Neural progenitor cell (in vitro differentiated cells): ENCODE measurements at regions not wholly inside any gene's neighbourhood (a gene's known extent, or its start where the extent isn't known, plus 50 kb on each side); places are given as distances from the start of the nearest gene placed in this dataset.
A peak's percentile ranks its signal among the peaks of the same experiment; 100 is the strongest.

Experiments
- DNase-seq: peaks from one replicate; pipeline ENCODE4 v3.0.0-alpha.2; 2016; ENCODE audit warnings: low spot score
- H2AFZ ChIP-seq: fragments of 200-600 bp; sonication (generic); replicated peaks from 2 replicates; pipeline ENCODE4 v1.6.1; 2016; ENCODE audit warnings: antibody characterized with exemption
- H3F3A ChIP-seq: fragments of 200-600 bp; sonication (generic); 2 replicates; pipeline ENCODE4 v1.6.1; 2016; ENCODE audit warnings: antibody characterized with exemption, low read depth
- H3K27ac ChIP-seq: fragments of 200-600 bp; sonication (generic); 2 replicates; pipeline ENCODE4 v1.5.1; 2016; ENCODE audit warnings: mild to moderate bottlenecking
- H3K27me3 ChIP-seq: fragments of 200-600 bp; sonication (generic); 2 replicates; pipeline ENCODE4 v1.6.1; 2016; ENCODE audit warnings: mild to moderate bottlenecking, moderate library complexity
- H3K36me3 ChIP-seq: fragments of 200-600 bp; sonication (generic); 2 replicates; pipeline ENCODE4 v1.5.1; 2016
- H3K4me1 ChIP-seq: fragments of 200-600 bp; sonication (generic); 2 replicates; pipeline ENCODE4 v1.6.1; 2016; ENCODE audit warnings: mixed run types
- H3K4me2 ChIP-seq: fragments of 200-600 bp; sonication (generic); 2 replicates; pipeline ENCODE4 v1.6.1; 2016
- H3K4me3 ChIP-seq: fragments of 200-600 bp; sonication (generic); 2 replicates; pipeline ENCODE4 v1.5.1; 2016
- H3K79me2 ChIP-seq: fragments of 200-600 bp; sonication (generic); 2 replicates; pipeline ENCODE4 v1.6.1; 2016; ENCODE audit warnings: low read depth
- H3K9ac ChIP-seq: fragments of 200-600 bp; sonication (generic); 2 replicates; pipeline ENCODE4 v1.6.1; 2016
- H3K9me3 ChIP-seq: fragments of 200-600 bp; sonication (generic); 2 replicates; pipeline ENCODE4 v1.5.1; 2016; ENCODE audit warnings: low read depth
- H4K20me1 ChIP-seq: fragments of 200-600 bp; sonication (generic); 2 replicates; pipeline ENCODE4 v1.6.1; 2016; ENCODE audit warnings: low read depth
- H3K27ac Mint-ChIP-seq: 3 replicates; pipeline ENCODE4 v1.8.0; 2021; ENCODE audit warnings: mixed read lengths
- H3K27me3 Mint-ChIP-seq: 2 replicates; pipeline ENCODE4 v1.8.0; 2022; ENCODE audit warnings: low read depth, mild to moderate bottlenecking, inconsistent platforms, moderate library complexity, mixed read lengths; ENCODE audit not compliant: insufficient read depth
- H3K36me3 Mint-ChIP-seq: 3 replicates; pipeline ENCODE4 v1.8.0; 2021; ENCODE audit warnings: mixed read lengths
- H3K4me1 Mint-ChIP-seq: 3 replicates; pipeline ENCODE4 v1.8.0; 2021; ENCODE audit warnings: mixed read lengths
- H3K4me3 Mint-ChIP-seq: 3 replicates; pipeline ENCODE4 v1.8.0; 2021; ENCODE audit warnings: mild to moderate bottlenecking, moderate library complexity, mixed read lengths
- H3K9me3 Mint-ChIP-seq: 3 replicates; pipeline ENCODE4 v1.8.0; 2020; ENCODE audit warnings: mixed read lengths
- CTCF ChIP-seq: fragments of 200-600 bp; sonication (generic); IDR thresholded peaks from 2 replicates; pipeline ENCODE4 v1.5.1; 2017; ENCODE audit warnings: antibody characterized with exemption, mild to moderate bottlenecking
- EZH2 ChIP-seq: fragments of 200-600 bp; sonication (generic); IDR thresholded peaks from 2 replicates; pipeline ENCODE4 v1.6.1; 2017; ENCODE audit warnings: antibody characterized with exemption, mild to moderate bottlenecking, moderate library complexity
- EZH2phosphoT487 ChIP-seq: fragments of 200-600 bp; sonication (generic); IDR thresholded peaks from 2 replicates; pipeline ENCODE4 v1.6.1; 2017; ENCODE audit warnings: antibody characterized with exemption

GRCh38 chr5:18566671-18567070 is 932.4 kb downstream of the TAF11L14 start:
- H3K4me2 ChIP-seq, result no peak overlapping the region
- H3K9me3 ChIP-seq, result no peaks in the 10 kb centered on the region
- no peaks in the 10 kb centered on the region for H3K27me3 ChIP-seq
- H4K20me1 ChIP-seq, result no peaks in the 10 kb centered on the region
- no peaks in the 10 kb centered on the region for H3K36me3 Mint-ChIP-seq
- H3K4me3 Mint-ChIP-seq, result no peak overlapping the region
- no peak overlapping the region for H3K27ac ChIP-seq
- TF ChIP-seq EZH2phosphoT487 (no peak), CTCF (no peak), EZH2 (no peak)
- no peak overlapping the region for H3K27ac Mint-ChIP-seq
- no peaks in the 10 kb centered on the region for H3K27me3 Mint-ChIP-seq
- H3K9ac ChIP-seq, result no peak overlapping the region
- no peaks in the 10 kb centered on the region for H3K4me1 Mint-ChIP-seq
- no peaks in the 10 kb centered on the region for H3K79me2 ChIP-seq
- H3K36me3 ChIP-seq, result no peaks in the 10 kb centered on the region
- H2AFZ ChIP-seq, result no peak overlapping the region
- no peaks in the 10 kb centered on the region for H3K9me3 Mint-ChIP-seq
- no peaks in the 10 kb centered on the region for H3K4me1 ChIP-seq
- no peak for DNase-seq
- no peak overlapping the region for H3K4me3 ChIP-seq
- H3F3A ChIP-seq, result no peaks in the 10 kb centered on the region

- Histone ChIP-seq H3K27ac (no peak overlapping the region), H3K9me3 (no peaks in the 10 kb centered on the region), H2AFZ (peak overlapping the region; percentile 24), H4K20me1 (no peaks in the 10 kb centered on the region), H3K9ac (no peak overlapping the region), H3K27me3 (no peaks in the 10 kb centered on the region), H3K36me3 (no peaks in the 10 kb centered on the region), H3K4me3 (no peak overlapping the region), H3F3A (no peaks in the 10 kb centered on the region), H3K4me2 (no peak overlapping the region), H3K4me1 (no peaks in the 10 kb centered on the region), H3K79me2 (no peaks in the 10 kb centered on the region)
- no peaks in the 10 kb centered on the region for H3K9me3 Mint-ChIP-seq
- no peaks in the 10 kb centered on the region for H3K4me1 Mint-ChIP-seq
- no peak for DNase-seq
- no peak overlapping the region for H3K4me3 Mint-ChIP-seq
- H3K27ac Mint-ChIP-seq, result no peak overlapping the region
- TF ChIP-seq EZH2phosphoT487 (no peak), CTCF (no peak), EZH2 (no peak)
- H3K27me3 Mint-ChIP-seq, result peaks cover 3% of the 10 kb centered on the region
- no peaks in the 10 kb centered on the region for H3K36me3 Mint-ChIP-seq
Observed at GRCh38 chr5:18576586-18576985, 942.3 kb downstream of the TAF11L14 start.

GRCh38 chr5:18601185-18601584 is 966.9 kb downstream of the TAF11L14 start:
- Mint-ChIP-seq H3K4me1 (no peaks in the 10 kb centered on the region), H3K36me3 (no peaks in the 10 kb centered on the region), H3K27ac (no peak overlapping the region), H3K4me3 (no peak overlapping the region), H3K9me3 (no peaks in the 10 kb centered on the region), H3K27me3 (no peaks in the 10 kb centered on the region)
- Histone ChIP-seq H3K27ac (no peak overlapping the region), H3K27me3 (no peaks in the 10 kb centered on the region), H3K9ac (no peak overlapping the region), H3K79me2 (no peaks in the 10 kb centered on the region), H3K9me3 (no peaks in the 10 kb centered on the region), H3K4me1 (no peaks in the 10 kb centered on the region), H3K36me3 (no peaks in the 10 kb centered on the region), H3F3A (no peaks in the 10 kb centered on the region), H3K4me2 (no peak overlapping the region), H3K4me3 (no peak overlapping the region), H4K20me1 (no peaks in the 10 kb centered on the region), H2AFZ (no peak overlapping the region)
- no peak for DNase-seq
- no peak for TF ChIP-seq CTCF
- no peak for TF ChIP-seq EZH2
- no peak for TF ChIP-seq EZH2phosphoT487

GRCh38 chr5:18602402-18602801 is 968.1 kb downstream of the TAF11L14 start:
- Histone ChIP-seq H3K79me2 (no peaks in the 10 kb centered on the region), H3K4me3 (no peak overlapping the region), H3K27me3 (no peaks in the 10 kb centered on the region), H3K27ac (no peak overlapping the region), H3F3A (no peaks in the 10 kb centered on the region), H3K9ac (no peak overlapping the region), H3K4me2 (no peak overlapping the region), H3K36me3 (no peaks in the 10 kb centered on the region), H3K4me1 (no peaks in the 10 kb centered on the region), H3K9me3 (no peaks in the 10 kb centered on the region), H4K20me1 (no peaks in the 10 kb centered on the region), H2AFZ (no peak overlapping the region)
- TF ChIP-seq EZH2 (no peak), CTCF (no peak), EZH2phosphoT487 (no peak)
- Mint-ChIP-seq H3K27ac (no peak overlapping the region), H3K36me3 (no peaks in the 10 kb centered on the region), H3K4me3 (no peak overlapping the region), H3K4me1 (no peaks in the 10 kb centered on the region), H3K27me3 (no peaks in the 10 kb centered on the region), H3K9me3 (no peaks in the 10 kb centered on the region)
- no peak for DNase-seq
